ENCODE measurements at regions not wholly inside any gene's neighbourhood (a gene's known extent, or its start where the extent isn't known, plus 50 kb on each side); places are given as distances from the start of the nearest gene placed in this dataset.

GRCh38 chr9:79829566-79830302 is 258.0 kb downstream of the TLE4 start:
- intact Hi-C loops (cut with DNase I): no loop called here
- Histone ChIP-seq H3K9me3 (no peaks in the 10 kb centered on the region), H3K27ac (no peak overlapping the region), H3K4me1 (no peaks in the 10 kb centered on the region), H3K4me3 (no peak overlapping the region), H3K27me3 (no peaks in the 10 kb centered on the region), H3K36me3 (no peaks in the 10 kb centered on the region)
- no peak for DNase-seq (ENCODE audit: extremely low spot score in 2 of 2)
- TF ChIP-seq POLR2A (IDR thresholded peaks at IDR 0.05) (no peak), CTCF (IDR thresholded peaks at IDR 0.05) (no peak), POLR2AphosphoS5 (IDR thresholded peaks at IDR 0.05; ENCODE audit: insufficient read depth in 1 of 2, low read depth in 1 of 2) (no peak)

GRCh38 chr9:79824265-79824664 is 252.5 kb downstream of the TLE4 start:
- Histone ChIP-seq H3K4me3 (no peak overlapping the region), H3K36me3 (no peaks in the 10 kb centered on the region), H3K27me3 (no peaks in the 10 kb centered on the region), H3K4me1 (no peaks in the 10 kb centered on the region), H3K27ac (no peak overlapping the region), H3K9me3 (no peaks in the 10 kb centered on the region)
- no peak for DNase-seq (ENCODE audit: extremely low spot score in 2 of 2)
- TF ChIP-seq POLR2A (IDR thresholded peaks at IDR 0.05) (no peak), POLR2AphosphoS5 (IDR thresholded peaks at IDR 0.05; ENCODE audit: insufficient read depth in 1 of 2, low read depth in 1 of 2) (no peak), CTCF (IDR thresholded peaks at IDR 0.05) (no peak)
- intact Hi-C loops (cut with DNase I): no loop called here

GRCh38 chr9:79817438-79818004 is 245.8 kb downstream of the TLE4 start:
- H3K27me3 ChIP-seq: no peaks in the 10 kb centered on the region
- H3K36me3 ChIP-seq: no peaks in the 10 kb centered on the region
- no peaks in the 10 kb centered on the region for H3K9me3 ChIP-seq
- no peak for DNase-seq (ENCODE audit: extremely low spot score in 2 of 2)
- H3K4me3 ChIP-seq: no peak overlapping the region
- intact Hi-C loops (cut with DNase I): no loop called here
- TF ChIP-seq POLR2A (IDR thresholded peaks at IDR 0.05): no peak
- TF ChIP-seq CTCF (IDR thresholded peaks at IDR 0.05): no peak
- no peak overlapping the region for H3K27ac ChIP-seq
- no peaks in the 10 kb centered on the region for H3K4me1 ChIP-seq

- intact Hi-C loops (cut with DNase I): no loop called here
- no peak for DNase-seq (ENCODE audit: extremely low spot score in 2 of 2)
- TF ChIP-seq POLR2A (IDR thresholded peaks at IDR 0.05) (no peak), POLR2AphosphoS5 (IDR thresholded peaks at IDR 0.05; ENCODE audit: insufficient read depth in 1 of 2, low read depth in 1 of 2) (no peak), CTCF (IDR thresholded peaks at IDR 0.05) (no peak)
Observed at GRCh38 chr9:79813258-79813638, 241.5 kb downstream of the TLE4 start.

GRCh38 chr9:79812507-79813257 is 240.9 kb downstream of the TLE4 start:
- Histone ChIP-seq H3K36me3 (no peaks in the 10 kb centered on the region), H3K9me3 (no peaks in the 10 kb centered on the region), H3K4me1 (peaks cover 7% of the 10 kb centered on the region), H3K27ac (no peak overlapping the region), H3K4me3 (no peak overlapping the region), H3K27me3 (no peaks in the 10 kb centered on the region)
- intact Hi-C loops (cut with DNase I): no loop called here
- DNase-seq (ENCODE audit: extremely low spot score in 2 of 2): no peak
- TF ChIP-seq POLR2AphosphoS5 (IDR thresholded peaks at IDR 0.05; ENCODE audit: insufficient read depth in 1 of 2, low read depth in 1 of 2) (no peak), CTCF (IDR thresholded peaks at IDR 0.05) (no peak), POLR2A (IDR thresholded peaks at IDR 0.05) (no peak)

More at GRCh38 chr9:79813258-79813638, 241.5 kb downstream of the TLE4 start:
- Histone ChIP-seq H3K36me3 (no peaks in the 10 kb centered on the region), H3K9me3 (no peaks in the 10 kb centered on the region), H3K4me3 (no peak overlapping the region), H3K4me1 (peaks cover 7% of the 10 kb centered on the region), H3K27me3 (no peaks in the 10 kb centered on the region), H3K27ac (no peak overlapping the region)

All from vagina (tissue), 2 donors.